Right cardiac atrium (tissue), 5 donors: ENCODE measurements at regions not wholly inside any gene's neighbourhood (a gene's known extent, or its start where the extent isn't known, plus 50 kb on each side); places are given as distances from the start of the nearest gene placed in this dataset.
"Not testable (repeated sequence)": the region's sequence is repeated elsewhere in the genome, so short reads cannot be mapped to it uniquely, and the experiment has no call there.

ENCODE experiments used
- ATAC-seq, 2 donors: fragments of 200-7000 bp; cut with Tn5 transposase; one replicate each; pipeline versions ENCODE4 v1.8.0 to v1.9.1; 2020; ENCODE audit warnings: moderate library complexity in 2 of 2, mild to moderate bottlenecking in 1 of 2
- DNase-seq, 3 donors: peaks; one replicate each; pipeline ENCODE4 v3.0.0-alpha.2; 2020
- H3K27ac ChIP-seq: one replicate; pipeline ENCODE4 v1.5.1; 2013; ENCODE audit warnings: mild to moderate bottlenecking, low read length, control low read depth, moderate library complexity
- H3K27me3 ChIP-seq: one replicate; pipeline ENCODE4 v1.6.1; 2013; ENCODE audit not compliant: control insufficient read depth, insufficient read depth
- H3K4me1 ChIP-seq: one replicate; pipeline ENCODE4 v1.6.1; 2013; ENCODE audit warnings: low read length; ENCODE audit not compliant: control insufficient read depth, insufficient read depth
- H3K4me3 ChIP-seq: one replicate; pipeline ENCODE4 v1.5.1; 2013; ENCODE audit warnings: low read length, control low read depth
- H3K9me3 ChIP-seq: one replicate; pipeline ENCODE4 v1.6.1; 2013; ENCODE audit warnings: low read length; ENCODE audit not compliant: control insufficient read depth
- WGBS: extraction: QIAGEN DNeasy Blood & Tissue Kit; methylation state at CpG from one replicate; pipeline ENCODE4 v1.1.7; 2013; 5-methylcytosine and 5-hydroxymethylcytosine counted together
- intact Hi-C, 4 donors: fragments of 100-400 bp; cut with DNase I; formaldehyde crosslinking; loops; one replicate each; pipeline versions ENCODE4 v1.11.0 to v1.14.0; 2022 to 2023
- donor health status: healthy with polysubstance abuse.
- donor health status: DM: no; HTN: yes; CAD: no.
- donor health status: DM: no; HTN: no; CAD: no.
- donor health status: DM: no; HTN: yes; CAD: no; lungs with severe emphysema.
- donor health status: DM: yes; HTN: yes; CAD: no.

DNA sequence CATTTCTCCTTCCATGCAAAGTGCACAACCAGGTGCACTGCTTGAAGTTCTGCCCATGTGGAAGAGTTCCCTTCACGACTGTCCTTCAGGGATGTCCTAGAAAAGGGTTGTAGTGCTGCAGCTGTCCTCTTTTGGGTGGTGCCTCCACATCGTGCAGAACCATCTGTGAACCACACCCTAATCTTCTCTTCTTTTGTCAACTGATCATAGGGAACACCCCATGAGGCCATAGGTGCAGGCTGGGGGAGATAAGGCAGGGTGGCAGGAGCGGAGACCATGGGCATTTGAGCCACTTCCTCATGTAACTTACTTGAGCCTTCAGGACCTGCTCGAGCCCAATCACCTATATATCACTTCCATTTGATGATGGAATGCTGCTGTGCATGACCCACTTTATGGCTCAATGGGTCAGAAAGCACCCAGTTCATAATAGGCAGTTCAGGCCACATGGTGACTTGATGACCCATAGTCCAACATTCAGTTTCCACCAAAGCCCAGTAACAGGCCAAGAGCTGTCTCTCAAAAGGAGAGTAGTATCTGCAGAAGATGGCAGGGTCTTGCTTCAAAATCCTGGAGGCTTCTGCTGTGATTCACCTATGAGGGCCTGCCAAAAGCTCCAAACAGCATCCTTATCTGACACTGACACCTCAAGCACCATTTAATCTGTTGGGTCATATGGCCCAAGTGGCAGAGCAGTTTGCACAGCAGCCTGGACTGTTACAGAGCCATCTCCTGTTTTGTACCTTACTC, 84.7 kb upstream of the CYRIA start:
- ATAC-seq, result no peak
- H3K27me3 ChIP-seq, result no peaks in the 10 kb centered on the region

DNA sequence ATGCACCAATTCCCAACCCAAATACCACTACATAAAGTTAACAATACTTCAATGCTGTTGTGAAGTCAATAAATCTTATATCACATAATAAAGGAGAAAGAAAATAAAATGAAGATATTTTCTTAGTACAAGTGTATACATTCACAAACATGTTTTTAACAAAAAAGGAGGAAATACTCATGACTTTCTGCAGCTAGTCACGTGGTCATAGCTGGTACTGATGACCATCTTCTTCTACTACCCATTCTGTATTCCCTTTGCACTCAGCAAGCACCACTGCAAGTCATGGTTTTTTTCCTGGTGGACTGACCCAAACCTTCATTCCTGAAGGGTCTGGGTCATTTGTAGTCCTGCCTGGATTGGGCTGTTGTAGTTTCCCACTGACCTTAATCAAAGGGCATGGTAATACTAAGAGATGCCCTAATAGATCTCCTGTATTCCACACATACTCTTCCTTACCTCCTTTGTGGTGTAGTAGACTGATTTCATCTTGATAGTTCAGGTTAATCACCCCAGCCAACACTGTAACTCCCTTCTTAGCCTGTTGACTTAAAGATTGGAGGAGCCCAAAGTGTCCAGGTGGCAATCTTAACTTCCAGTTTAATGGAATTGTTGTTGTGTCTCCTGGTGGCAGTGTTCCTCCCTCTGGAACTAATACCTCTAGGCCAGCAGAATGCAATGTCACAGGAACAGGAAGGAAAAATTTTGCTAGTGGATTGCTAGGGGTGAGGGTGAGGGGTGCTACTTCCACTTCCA, 83.1 kb upstream of the CYRIA start:
- H3K4me3 ChIP-seq, DNase-seq, H3K27ac ChIP-seq, H3K9me3 ChIP-seq, H3K27me3 ChIP-seq, intact Hi-C loops, H3K4me1 ChIP-seq, ATAC-seq: not testable (repeated sequence)
- 88% methylated on average over 1 of the region's 1 CpG for WGBS

More for the DNA sequence above, 84.7 kb upstream of the CYRIA start:
- Histone ChIP-seq H3K4me1 (no peaks in the 10 kb centered on the region), H3K4me3 (no peak overlapping the region), H3K9me3 (no peaks in the 10 kb centered on the region), H3K27ac (no peak overlapping the region)
- DNase-seq, result no peak
- 85% methylated on average over 4 of the region's 4 CpGs for WGBS
- intact Hi-C loops, result loop anchor here in 1 of 4 donors (10.0 kb wide), 1 partner anchor 196 kb away; no protein-coding TSS in a partner anchor

DNA sequence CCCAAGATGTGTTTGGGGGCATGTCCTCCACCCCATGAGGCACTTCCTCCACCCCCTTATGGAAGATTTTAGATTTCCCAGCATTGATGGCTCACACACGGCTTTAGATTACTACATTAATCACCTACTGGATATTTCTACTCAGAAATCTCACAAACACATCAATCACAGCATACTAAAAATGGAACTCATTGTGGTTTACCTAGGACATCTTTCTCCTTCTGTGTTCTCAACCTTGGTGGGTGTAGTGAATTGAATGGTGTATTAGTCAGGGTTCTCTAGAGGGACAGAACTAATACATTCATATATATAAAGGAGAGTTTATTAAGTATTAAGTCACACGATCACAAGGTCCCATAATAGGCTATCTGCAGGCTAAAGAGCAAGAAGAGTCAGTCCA, 82.1 kb upstream of the CYRIA start:
- Histone ChIP-seq H3K4me3 (no peak overlapping the region), H3K4me1 (no peaks in the 10 kb centered on the region), H3K9me3 (no peaks in the 10 kb centered on the region), H3K27me3 (no peaks in the 10 kb centered on the region), H3K27ac (no peak overlapping the region)
- DNase-seq, result no peak
- 92% methylated on average over 2 of the region's 2 CpGs for WGBS
- ATAC-seq, result no peak
- intact Hi-C loops, result no loop called here

DNA sequence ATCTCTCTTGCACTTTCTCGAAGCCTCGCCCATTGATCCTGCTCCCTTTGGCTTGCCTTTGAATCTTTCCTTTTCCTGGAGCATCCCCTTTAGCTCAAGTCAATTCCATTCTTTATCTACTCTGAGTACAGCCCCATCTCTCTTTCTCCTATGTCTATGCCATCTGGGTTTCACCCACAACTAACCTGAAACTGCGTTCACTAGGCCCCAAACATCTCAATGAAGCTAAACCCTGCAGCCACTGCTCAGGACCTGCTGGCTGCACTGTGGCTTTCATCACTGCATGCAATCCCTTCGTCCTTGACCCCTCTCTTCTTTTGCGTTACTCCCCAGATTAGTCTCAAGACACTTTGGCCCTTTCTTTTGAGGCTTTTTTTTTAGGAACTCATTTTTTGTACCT, 81.6 kb upstream of the CYRIA start:
- 89% methylated on average over 5 of the region's 5 CpGs for WGBS
- Histone ChIP-seq H3K4me1 (no peaks in the 10 kb centered on the region), H3K4me3 (no peak overlapping the region), H3K27ac (no peak overlapping the region), H3K9me3 (no peaks in the 10 kb centered on the region), H3K27me3 (no peaks in the 10 kb centered on the region)
- ATAC-seq (no peak), DNase-seq (no peak)
- intact Hi-C loops, result no loop called here

DNA sequence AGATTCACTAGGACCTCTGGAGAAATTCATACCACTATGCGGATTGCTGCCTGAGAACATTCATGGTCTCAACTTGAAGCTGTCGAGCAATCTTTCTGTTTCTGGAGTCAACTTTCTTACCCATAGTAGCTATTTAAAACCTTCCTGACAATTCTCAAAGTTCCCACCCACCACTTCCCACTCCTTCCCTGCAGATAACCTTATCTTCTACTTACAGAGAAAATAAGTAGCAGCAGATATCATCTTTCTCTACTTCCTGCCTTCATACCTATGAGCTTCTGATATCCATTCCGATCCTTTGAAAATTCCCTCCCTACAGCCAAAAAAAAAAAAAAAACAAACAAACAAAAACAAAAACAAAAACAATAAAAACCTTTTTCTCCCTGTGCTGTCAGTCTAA, 81.2 kb upstream of the CYRIA start:
- WGBS, result 46% methylated on average over 3 of the region's 3 CpGs
- no peak for ATAC-seq
- Histone ChIP-seq H3K27ac (no peak overlapping the region), H3K4me3 (no peak overlapping the region), H3K4me1 (no peaks in the 10 kb centered on the region), H3K27me3 (no peaks in the 10 kb centered on the region), H3K9me3 (no peaks in the 10 kb centered on the region)
- intact Hi-C loops, result no loop called here
- no peak for DNase-seq

DNA sequence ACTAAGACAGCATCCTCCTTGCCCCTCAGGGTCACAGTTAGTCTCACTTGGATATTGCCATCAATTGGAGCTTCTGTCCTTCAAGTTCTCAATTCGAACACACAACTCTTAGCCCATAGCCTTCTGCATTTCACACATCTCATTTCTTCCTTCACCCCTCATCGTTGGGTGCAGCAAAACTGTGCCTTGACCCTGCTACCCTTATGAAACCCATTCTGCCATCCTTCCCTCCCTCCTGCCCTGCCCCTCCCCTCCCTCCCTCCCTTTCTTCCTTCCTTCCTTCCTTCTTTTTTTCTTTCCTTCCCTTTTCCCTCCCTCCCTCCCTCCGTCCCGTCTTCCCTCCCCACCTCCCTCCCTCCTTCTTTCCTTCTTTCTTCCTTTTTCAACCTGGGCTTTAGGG, 80.7 kb upstream of the CYRIA start:
- WGBS, result 80% methylated on average over 4 of the region's 4 CpGs
- Histone ChIP-seq H3K9me3 (no peaks in the 10 kb centered on the region), H3K27ac (no peak overlapping the region), H3K27me3 (no peaks in the 10 kb centered on the region), H3K4me1 (no peaks in the 10 kb centered on the region), H3K4me3 (no peak overlapping the region)
- ATAC-seq (no peak), DNase-seq (no peak)
- intact Hi-C loops, result no loop called here

DNA sequence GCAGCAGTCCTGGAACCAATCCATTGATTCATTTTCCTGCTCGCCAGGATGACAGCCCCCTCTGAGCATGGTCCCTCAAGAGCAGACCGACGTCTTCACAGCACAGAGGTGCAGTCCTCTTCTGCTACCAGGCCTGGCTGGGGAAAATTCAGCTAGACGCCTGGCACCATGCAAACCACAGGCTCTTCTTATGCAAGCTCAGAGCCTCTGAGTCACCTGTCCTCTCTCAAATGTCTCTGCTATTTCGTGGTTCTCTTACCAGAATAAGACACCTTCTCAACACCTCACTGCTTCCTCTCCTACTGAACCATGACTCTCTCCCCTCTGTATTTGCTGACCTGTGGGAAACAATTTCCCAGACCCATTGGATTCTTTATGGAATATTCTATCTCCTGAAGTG, 79.8 kb upstream of the CYRIA start:
- WGBS, result 93% methylated on average over 5 of the region's 5 CpGs
- Histone ChIP-seq H3K4me1 (no peaks in the 10 kb centered on the region), H3K9me3 (no peaks in the 10 kb centered on the region), H3K4me3 (no peak overlapping the region), H3K27me3 (no peaks in the 10 kb centered on the region), H3K27ac (no peak overlapping the region)
- DNase-seq, result no peak
- ATAC-seq, result no peak
- intact Hi-C loops, result no loop called here

DNA sequence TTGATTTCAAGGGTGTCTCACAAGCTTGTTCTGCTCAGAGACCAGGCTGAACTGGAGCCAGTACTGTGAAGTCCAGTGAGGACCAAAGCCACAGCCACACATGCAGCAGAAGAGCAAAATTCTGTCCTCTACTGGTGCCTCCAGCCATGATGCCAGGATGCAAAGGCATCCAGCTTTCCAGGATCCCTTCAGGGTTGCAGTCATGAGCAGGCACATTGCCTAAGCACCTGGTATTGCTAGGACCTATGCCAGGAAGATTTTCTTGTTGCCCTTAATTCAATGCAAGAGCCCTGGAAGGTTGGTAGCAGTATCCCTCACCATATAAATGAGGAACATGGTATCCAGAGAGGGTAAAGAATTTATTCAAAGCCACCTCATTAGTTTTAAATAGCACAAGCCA, 78.9 kb upstream of the CYRIA start:
- Histone ChIP-seq H3K4me1 (no peaks in the 10 kb centered on the region), H3K9me3 (no peaks in the 10 kb centered on the region), H3K4me3 (no peak overlapping the region), H3K27ac (no peak overlapping the region), H3K27me3 (no peaks in the 10 kb centered on the region)
- DNase-seq (no peak), ATAC-seq (no peak)
- intact Hi-C loops, result no loop called here

DNA sequence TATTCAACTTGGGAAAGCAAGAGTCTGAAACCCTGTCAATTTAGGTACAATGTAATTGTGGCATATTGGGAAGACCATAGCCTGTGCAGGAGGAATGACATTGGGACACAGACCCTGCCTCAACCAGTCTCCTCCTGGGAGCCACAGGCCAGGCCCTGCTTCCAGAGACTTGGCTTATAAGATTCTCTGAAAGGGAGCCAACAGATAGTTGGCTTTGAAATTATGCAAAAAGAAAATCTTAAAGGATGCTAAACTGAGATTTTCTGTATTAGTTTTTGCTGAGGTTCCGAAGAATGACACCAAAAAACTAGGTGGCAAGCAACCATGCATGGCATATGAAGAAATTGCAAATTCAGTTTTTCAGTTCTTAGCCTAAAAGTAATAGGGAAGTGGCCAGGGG, 76.4 kb upstream of the CYRIA start:
- Histone ChIP-seq H3K4me1 (no peaks in the 10 kb centered on the region), H3K27me3 (no peaks in the 10 kb centered on the region), H3K4me3 (no peak overlapping the region), H3K27ac (no peak overlapping the region), H3K9me3 (no peaks in the 10 kb centered on the region)
- intact Hi-C loops, result no loop called here
- no peak for DNase-seq
- WGBS, result 79% methylated on average over 1 of the region's 1 CpG
- ATAC-seq, result no peak

DNA sequence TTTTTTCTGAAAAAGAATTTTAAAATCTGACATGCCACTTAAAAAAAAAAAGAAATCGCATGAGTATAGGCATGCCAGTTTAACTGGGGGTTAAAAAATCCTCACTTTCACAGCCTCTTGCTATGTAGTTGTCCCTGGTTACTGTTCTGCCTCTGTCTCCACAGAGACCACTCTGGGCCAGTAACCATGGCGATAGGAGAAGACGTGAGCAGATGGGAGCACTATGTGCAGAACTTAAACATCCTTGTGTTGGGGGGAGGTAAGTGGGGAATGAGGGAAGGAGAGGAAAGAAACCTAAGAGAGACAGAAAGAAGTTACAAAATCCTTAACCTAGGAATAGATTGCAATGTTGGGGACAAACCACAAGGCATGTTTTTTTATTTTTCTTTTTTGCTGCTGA, 75.9 kb upstream of the CYRIA start:
- H3K27ac ChIP-seq, result no peak overlapping the region
- ATAC-seq, result no peak
- WGBS, result 71% methylated on average over 3 of the region's 3 CpGs
- no peak for DNase-seq
- H3K4me3 ChIP-seq, result no peak overlapping the region
- H3K4me1 ChIP-seq, result no peaks in the 10 kb centered on the region
- H3K27me3 ChIP-seq, result no peaks in the 10 kb centered on the region
- intact Hi-C loops, result no loop called here
- no peaks in the 10 kb centered on the region for H3K9me3 ChIP-seq

DNA sequence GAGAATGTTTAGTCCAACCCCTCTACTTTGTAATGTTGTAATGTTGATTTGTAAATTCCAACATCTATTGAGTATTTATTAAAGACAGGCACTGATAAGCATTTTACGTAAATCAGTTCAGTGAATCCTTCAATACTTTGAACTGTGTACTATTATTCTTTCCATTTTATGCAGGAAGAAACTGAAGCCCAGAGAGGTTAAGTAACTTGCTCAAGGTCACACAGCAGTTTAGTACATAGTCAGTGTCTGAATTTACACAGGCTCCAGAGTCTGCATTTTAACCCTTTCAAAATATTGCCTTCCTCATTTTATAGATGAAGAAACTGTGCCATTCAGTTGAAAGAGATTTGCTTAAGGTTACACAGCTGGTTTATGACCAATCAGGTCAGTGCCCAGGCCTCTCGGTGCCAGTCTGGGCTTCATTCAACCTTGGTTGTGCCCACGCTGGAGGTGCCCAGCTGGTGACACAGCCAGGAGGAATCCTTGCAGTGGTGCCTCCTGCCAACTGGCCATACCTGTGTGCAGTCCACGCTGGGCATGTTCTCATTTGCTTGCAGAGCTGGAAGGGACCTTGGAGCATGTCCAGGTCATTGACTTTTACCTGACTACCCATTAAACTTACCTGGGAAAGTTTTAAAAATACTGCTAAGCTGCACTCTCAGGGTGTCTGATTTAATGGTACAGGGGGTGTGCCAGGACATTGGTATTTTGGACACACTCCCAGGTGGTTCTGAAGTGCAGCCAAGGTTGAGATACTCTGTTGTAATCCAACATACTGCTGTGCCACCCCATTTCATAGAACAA, 74.3 kb upstream of the CYRIA start:
- ATAC-seq (peak in 1 of 2 donors; percentile 42), DNase-seq (no peak)
- H3K4me1 ChIP-seq, result no peaks in the 10 kb centered on the region
- no peak overlapping the region for H3K4me3 ChIP-seq
- no peak overlapping the region for H3K27ac ChIP-seq
- no peaks in the 10 kb centered on the region for H3K27me3 ChIP-seq
- WGBS, result 86% methylated on average over 4 of the region's 4 CpGs
- intact Hi-C loops, result no loop called here
- no peaks in the 10 kb centered on the region for H3K9me3 ChIP-seq
